ENCODE measurements at regions not wholly inside any gene's neighbourhood (a gene's known extent, or its start where the extent isn't known, plus 50 kb on each side); places are given as distances from the start of the nearest gene placed in this dataset.

DNA sequence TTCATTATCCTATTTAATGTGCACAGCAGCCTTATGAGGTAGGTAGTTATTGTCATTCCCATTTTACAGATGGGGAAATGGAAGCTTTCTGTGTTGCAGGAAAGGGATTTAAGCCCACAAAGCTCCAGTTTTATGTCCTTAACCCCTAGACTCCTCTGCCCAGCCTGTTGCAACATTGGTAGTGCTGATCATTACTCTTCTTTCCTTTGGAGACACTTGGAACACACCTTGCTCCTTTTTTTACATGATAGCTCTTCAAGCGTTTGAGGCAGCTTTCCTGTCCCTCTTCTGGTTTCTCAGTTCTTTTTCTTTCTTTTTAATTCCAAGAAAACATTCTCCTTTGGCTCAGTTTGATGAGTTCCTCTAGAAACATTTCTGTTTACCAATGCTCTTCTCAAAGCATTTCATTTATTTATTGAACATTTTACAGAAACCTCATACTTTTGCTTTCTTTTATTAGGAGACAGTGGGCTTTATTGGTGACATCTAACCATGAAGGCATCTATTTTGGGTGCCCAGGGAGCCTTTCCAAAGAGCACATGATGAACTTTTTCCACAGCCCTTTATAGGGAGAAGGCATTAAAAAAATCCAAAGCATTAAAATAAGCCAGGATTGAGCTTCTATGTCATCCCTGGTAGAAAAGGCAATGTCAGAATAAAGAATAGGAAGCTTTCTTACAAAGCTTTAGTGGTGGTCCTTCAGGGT lies 218.0 kb downstream of the TMEM38B start:
- Histone ChIP-seq H3K27ac (ENCODE audit: insufficient read depth, low read depth, low read length) (no peak overlapping the region), H3K4me2 (ENCODE audit: insufficient read depth, low read length) (no peak overlapping the region), H3K9me1 (replicated peaks; ENCODE audit: control insufficient read depth, extremely low read depth, insufficient read depth, low read length) (no peaks in the 10 kb centered on the region), H3K9me3 (replicated peaks; ENCODE audit: control insufficient read depth, insufficient read depth, low read length) (no peaks in the 10 kb centered on the region), H4K20me1 (replicated peaks; ENCODE audit: control insufficient read depth, extremely low read depth, insufficient read depth, low read length) (no peaks in the 10 kb centered on the region), H3K27me3 (ENCODE audit: control insufficient read depth in 2 of 2, insufficient read depth in 2 of 2, low read length in 2 of 2) (no peaks in the 10 kb centered on the region), H3K36me3 (ENCODE audit: control insufficient read depth in 2 of 2, extremely low read depth in 1 of 2, insufficient read depth in 2 of 2, low read length in 2 of 2) (no peaks in the 10 kb centered on the region), H3K9ac (replicated peaks; ENCODE audit: extremely low read depth, insufficient read depth, low read length) (no peak overlapping the region), H2AFZ (ENCODE audit: low read depth, low read length) (no peak overlapping the region), H3K4me1 (ENCODE audit: control insufficient read depth, extremely low read depth, insufficient read depth, low read length) (no peaks in the 10 kb centered on the region), H3K4me3 (replicated peaks in 1 of 3; ENCODE audit: insufficient read depth in 1 of 3, low read depth in 1 of 3, low read length in 3 of 3) (no peak overlapping the region), H3K79me2 (ENCODE audit: control insufficient read depth, insufficient read depth, low read length) (no peaks in the 10 kb centered on the region)
- ChIA-PET CTCF (no interaction called here), POLR2A (no interaction called here)
- dilution Hi-C loops (cut with MboI; ENCODE audit: extremely low pct_ligation_motif_present, low sequenced_read_pairs) (no loop called here), intact Hi-C loops (cut with micrococcal nuclease) (no loop called here)
- DNase-seq (ENCODE audit: low read depth, low spot score) (no peak), FAIRE-seq (no peak)
- TF ChIP-seq, protein P1, sequence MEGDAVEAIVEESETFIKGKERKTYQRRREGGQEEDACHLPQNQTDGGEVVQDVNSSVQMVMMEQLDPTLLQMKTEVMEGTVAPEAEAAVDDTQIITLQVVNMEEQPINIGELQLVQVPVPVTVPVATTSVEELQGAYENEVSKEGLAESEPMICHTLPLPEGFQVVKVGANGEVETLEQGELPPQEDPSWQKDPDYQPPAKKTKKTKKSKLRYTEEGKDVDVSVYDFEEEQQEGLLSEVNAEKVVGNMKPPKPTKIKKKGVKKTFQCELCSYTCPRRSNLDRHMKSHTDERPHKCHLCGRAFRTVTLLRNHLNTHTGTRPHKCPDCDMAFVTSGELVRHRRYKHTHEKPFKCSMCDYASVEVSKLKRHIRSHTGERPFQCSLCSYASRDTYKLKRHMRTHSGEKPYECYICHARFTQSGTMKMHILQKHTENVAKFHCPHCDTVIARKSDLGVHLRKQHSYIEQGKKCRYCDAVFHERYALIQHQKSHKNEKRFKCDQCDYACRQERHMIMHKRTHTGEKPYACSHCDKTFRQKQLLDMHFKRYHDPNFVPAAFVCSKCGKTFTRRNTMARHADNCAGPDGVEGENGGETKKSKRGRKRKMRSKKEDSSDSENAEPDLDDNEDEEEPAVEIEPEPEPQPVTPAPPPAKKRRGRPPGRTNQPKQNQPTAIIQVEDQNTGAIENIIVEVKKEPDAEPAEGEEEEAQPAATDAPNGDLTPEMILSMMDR (IDR thresholded peaks at IDR 0.05; ENCODE audit: extremely low read depth in 1 of 2, insufficient read depth in 1 of 2, low read depth in 1 of 2, low read length in 2 of 2), result no peak
- no peak for TF ChIP-seq FOS (IDR thresholded peaks at IDR 0.05; ENCODE audit: borderline replicate concordance, insufficient read depth, low read length)
- TF ChIP-seq POLR2A (IDR thresholded peaks at IDR 0.05; ENCODE audit: low read depth, low read length), result no peak
- TF ChIP-seq MYC (IDR thresholded peaks at IDR 0.05; ENCODE audit: low read depth, low read length), result no peak
- no peak for TF ChIP-seq EZH2 (IDR thresholded peaks at IDR 0.05; ENCODE audit: borderline replicate concordance, low read depth, low read length, severe bottlenecking)
- TF ChIP-seq GATA2 (IDR thresholded peaks at IDR 0.05; ENCODE audit: insufficient read depth, insufficient read length, low read depth, low read length), result no peak
- no peak for TF ChIP-seq JUN (IDR thresholded peaks at IDR 0.05; ENCODE audit: borderline replicate concordance, insufficient read depth, insufficient read length, low read depth)
- TF ChIP-seq, protein P2, sequence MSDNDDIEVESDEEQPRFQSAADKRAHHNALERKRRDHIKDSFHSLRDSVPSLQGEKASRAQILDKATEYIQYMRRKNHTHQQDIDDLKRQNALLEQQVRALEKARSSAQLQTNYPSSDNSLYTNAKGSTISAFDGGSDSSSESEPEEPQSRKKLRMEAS (IDR thresholded peaks at IDR 0.05; ENCODE audit: insufficient read depth, insufficient read length), result no peak
- no peak for TF ChIP-seq POLR2AphosphoS5 (IDR thresholded peaks at IDR 0.05; ENCODE audit: insufficient read depth, low read depth, low read length)
- BruUV-seq (replicated peaks), result no TSS peak
